ENCODE measurements at regions not wholly inside any gene's neighbourhood (a gene's known extent, or its start where the extent isn't known, plus 50 kb on each side); places are given as distances from the start of the nearest gene placed in this dataset.

DNA sequence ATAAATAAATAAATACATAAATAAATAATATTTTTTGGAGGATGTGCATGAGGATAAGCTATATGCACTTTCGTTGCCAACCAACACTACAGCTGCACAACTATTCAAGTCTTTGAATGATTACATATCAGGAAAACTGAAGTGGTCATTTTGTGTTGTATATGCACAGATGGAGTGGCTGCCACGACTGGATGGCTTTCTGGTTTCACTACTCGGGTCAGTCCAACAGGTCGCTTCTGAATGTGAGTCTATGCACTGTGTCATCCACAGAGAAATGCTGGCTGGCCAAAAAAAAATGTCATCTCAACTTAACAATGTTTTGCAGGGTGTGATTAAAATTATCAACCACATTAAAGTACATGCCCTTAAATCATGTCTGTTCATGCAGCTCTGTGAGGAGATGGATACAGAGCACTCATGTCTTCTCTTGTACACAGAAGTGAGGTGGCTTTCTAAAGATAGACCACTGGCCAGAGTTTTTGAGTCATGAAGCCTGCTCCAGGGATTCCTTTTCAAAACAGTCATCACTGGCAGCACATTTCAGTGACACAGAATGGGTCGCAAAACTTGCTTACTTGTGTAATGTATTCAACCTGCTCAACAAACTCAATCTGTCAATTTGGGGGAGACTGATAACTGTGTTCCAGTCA, 589.8 kb upstream of the CYLC2 start:
- no peak for TF ChIP-seq EZH2 (IDR thresholded peaks at IDR 0.05)
- no peak for TF ChIP-seq POLR2AphosphoS5 (IDR thresholded peaks at IDR 0.05; ENCODE audit: borderline replicate concordance, low read depth, low read length)

Measured in SK-N-MC (cell line).